IPS DF 4.7 (cell line): ENCODE measurements at regions not wholly inside any gene's neighbourhood (a gene's known extent, or its start where the extent isn't known, plus 50 kb on each side); places are given as distances from the start of the nearest gene placed in this dataset.

ENCODE experiments used
- DNase-seq: peaks from one replicate; pipeline ENCODE4 v3.0.0-alpha.2; 2013; ENCODE audit warnings: low spot score; ENCODE audit errors: extremely low read depth

DNA sequence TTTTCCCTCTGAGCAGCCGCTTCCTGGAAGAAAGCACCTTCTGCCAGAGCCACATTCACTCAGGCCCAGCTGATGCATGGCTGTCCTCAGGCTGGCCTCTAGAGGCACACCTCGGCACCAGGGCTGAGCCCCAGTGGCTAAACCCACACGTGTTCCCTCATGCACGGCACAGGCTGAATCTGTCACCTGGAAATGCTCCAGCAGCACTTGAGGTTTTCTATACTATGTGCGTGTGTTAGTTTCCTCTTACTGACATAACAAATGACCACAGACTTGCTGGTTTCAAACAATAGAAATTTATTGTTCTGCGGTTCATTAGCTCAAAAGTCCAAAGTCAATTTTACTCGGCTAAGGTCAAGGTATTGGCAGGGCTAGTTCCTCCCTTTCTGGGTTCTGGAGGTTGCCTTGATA is 141.4 kb downstream of the LRRC70 start:
- peak; percentile 22 for DNase-seq

DNA sequence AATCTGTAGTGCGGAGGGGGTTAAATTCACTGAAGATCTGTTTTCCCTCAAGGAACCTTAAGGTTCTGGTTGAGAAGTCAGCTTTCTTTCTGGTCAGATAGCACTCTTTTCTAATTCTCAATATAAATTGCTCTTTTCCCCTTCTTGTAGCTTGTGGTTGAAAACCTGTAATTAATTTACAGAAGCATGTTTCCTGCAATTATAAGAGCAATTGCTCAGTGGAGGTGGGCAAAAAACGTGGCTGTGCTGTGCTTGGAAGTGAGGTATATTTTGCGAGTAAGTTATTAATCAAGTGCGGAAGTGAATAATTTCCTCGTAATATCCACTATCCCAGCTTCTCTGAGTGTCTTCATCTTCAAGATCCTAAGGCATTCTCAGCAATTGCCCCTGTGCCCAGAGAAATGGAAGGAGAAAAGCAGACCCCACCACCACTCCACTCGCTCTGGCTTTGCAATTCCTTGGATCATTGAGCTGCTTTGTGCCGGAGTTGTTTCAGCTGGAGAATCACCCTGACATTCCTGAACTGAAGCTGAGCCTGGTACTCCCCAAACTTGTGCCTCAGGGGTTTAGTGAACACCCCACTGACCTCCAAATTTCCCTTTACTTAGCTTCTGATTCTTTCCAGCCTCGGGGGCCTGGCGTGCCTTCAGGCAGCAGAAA is 140.6 kb downstream of the LRRC70 start:
- no peak for DNase-seq

DNA sequence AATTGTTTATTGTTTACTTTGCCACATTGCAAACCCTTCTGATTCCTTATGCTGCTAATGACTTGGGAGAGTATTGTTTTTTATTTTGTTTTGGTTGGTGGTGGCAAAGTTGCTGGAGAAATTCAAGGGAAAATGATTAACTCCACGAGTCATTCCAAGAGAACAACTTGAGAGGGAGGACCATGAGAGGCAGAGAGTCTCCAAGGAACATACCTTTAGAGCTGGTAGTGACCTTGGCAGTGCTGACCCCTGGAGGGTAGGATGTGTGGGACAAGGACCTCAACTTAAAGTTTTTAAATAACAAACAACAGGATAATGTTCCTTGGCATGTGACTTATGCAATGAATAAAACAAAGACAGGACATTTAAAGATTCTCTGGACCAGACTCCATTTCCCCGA is 139.7 kb downstream of the LRRC70 start:
- DNase-seq = peak; percentile 33

DNA sequence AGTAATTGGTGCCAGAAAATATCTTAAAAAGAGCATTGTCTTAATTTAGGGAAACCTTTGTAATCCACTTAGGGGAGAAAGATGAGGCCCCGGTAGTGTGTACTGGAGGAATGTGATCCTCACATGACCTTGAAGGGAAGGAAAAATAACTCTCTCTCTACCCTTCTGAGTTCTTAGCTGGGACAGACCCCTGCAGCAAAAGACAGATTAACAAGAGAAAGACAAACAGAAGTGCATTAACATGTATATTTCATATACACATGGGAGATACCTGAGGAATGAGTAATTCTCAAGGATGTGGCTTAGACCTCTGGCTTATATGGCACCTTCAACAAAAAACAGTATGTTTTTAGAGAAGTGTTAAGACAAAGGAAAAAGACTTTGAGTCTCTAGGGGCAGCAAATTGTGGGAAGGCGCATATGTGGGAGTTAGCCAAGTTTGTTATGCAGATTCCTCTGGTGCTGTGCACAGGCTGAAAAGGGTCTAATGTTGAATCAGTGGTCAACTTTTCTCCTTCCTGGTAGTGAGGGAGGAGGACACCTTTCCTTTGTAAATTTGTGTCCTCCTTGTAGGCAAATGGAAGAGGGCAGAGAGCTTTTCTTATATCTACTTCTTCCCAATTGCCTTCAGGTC is 138.8 kb downstream of the LRRC70 start:
- peak; percentile 11 for DNase-seq

DNA sequence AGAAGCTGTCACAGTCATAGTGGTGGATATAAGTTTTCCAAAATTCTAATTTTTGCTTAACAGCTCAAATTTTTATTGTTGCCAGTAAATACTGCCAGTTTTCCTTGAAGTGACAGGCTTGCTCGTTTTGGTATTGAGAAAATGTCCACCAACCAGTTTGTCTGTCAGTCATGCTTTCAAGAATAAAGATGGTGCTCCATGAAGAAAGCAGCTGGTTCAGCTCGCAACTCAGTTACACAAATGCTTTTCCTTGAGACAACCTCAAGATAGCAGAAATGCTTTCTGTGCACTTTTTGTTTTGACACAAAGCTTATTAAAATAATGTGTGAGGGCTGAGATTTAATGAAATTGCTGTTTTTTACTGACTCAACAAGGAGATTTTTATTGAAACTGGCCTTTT is 135.7 kb downstream of the LRRC70 start:
- no peak for DNase-seq

DNA sequence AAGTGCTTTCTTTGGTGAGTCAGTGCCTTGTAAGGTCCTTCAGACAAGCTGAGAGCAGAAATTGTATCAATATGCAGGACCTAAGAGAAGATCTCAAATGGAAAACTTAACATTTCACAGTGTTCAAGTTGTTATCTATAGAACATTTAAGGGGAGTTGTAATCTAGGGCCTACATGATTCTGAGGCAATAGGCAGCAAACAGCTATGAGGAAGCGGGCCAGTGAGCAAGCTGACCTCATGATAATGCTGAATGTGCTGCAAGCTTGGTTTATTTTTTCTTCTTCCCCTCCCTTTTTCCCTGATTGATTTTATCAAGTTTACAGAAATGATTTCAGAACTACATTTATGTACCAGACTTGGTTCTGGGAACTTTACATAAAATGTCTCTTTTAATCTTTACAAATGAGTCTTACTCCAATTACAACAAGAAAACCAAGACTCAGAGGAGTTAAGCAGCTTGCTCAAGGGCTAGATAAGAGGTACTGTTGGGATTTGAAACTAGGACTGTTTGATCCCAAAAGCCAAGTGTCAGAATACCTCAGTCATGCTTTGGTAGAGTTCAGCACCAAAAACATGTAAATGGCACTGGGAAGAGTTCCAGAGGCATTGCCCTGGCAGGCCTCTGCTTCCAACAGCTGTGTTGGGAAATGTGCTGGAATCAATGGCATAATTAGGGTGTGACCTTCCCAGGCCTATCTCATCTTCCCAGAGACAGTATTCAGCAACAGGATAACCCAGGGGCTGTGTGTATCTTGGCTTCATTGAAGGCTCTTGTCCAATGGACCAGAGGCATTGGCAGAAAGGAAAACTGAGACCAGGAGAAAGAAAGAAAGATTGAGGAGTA is 130.1 kb downstream of the LRRC70 start:
- no peak for DNase-seq

DNA sequence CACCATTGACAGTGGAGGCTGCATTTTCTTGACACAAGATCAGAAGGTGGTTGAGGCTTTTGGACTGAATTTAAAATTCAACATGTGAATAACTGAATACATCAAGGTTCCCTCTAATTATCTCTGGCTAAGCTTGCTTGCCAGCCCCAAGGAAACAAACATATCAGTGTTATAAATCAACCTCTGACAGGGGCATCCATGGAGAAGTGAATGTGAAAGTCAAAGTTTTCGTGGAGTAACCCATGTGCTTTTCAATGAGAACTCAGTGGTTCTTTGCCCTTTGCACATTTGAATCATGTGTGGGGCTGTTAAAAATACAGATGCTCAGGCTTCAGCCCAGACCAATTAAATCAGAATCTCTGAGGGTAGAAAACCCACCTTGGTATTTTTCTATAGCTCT is 128.9 kb downstream of the LRRC70 start:
- DNase-seq = no peak

DNA sequence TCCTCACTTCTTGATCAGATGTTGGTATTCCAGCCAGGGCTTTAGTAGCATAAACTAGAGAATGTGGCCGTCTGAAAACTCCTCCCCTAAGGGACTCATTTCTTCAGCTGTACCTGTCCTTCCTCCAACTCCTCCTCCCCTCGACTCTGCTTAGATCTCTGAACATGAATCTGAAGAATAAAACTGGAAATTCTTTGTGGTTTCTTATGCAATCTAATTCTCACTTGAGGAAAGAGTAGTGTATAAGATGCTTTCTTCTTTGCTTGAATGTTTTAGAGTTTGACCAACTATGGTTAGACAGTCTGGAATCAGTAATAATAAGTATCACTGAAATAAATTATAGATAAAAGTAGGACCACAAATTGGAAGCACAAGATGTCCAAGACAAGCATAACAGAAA is 128.5 kb downstream of the LRRC70 start:
- no peak for DNase-seq

DNA sequence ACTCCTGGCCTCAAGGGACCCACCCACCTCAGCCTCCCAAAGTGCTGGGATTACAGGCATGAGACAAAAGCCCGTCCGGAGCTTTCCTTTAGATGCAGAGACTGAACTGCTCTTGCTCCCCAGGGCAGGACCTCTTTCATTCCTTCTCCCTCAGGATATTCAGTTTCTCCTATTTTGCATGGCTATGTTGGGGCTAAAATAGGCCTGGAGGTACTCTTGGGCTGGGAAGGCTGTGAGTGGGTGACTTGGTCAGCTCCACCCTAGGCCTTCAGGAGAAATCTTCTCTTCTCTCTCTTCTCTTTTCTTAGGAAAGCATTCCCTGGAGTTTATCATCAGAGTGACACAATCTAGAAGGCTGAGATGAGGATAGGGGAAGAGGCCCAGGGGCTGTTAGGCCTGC is 126.4 kb downstream of the LRRC70 start:
- no peak for DNase-seq

DNA sequence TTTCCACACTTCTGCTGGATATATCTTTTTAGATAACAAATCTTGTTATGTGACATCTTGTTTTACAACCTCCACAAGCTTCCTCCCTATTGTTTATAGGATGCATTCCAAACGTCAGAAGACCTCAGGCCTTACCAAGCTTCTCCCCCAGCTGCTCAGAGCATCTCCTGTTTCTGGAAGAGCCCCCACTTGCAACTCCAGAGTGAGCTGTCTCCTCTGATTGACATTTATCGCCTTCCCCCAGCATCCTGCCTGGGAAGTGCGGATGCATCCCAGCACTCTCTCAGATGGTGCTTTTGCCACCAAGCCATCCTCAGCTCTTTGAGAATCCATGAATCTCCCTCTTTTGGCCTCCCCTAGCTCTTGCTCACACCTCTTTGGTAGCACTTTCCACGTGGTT is 123.5 kb downstream of the LRRC70 start:
- no peak for DNase-seq

DNA sequence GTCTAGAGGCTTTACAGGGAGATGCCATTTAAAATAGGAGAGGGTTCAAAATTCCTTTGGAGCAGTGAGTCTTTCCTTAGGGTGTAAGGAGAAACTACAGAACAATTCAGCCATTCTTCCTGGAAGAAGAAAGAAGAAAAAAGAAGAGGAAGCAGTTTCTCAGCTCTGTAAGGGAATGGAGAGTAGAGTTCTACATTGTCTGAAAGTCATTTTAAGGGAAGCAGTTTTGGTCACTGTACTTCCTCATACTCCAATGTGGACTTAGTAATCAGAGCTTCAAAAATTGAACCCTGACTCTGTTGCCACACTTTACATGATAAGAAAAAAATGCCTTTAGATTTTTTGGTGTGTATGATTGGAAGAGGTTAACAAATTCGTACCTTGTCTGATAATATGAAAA is 122.4 kb downstream of the LRRC70 start:
- DNase-seq = no peak

DNA sequence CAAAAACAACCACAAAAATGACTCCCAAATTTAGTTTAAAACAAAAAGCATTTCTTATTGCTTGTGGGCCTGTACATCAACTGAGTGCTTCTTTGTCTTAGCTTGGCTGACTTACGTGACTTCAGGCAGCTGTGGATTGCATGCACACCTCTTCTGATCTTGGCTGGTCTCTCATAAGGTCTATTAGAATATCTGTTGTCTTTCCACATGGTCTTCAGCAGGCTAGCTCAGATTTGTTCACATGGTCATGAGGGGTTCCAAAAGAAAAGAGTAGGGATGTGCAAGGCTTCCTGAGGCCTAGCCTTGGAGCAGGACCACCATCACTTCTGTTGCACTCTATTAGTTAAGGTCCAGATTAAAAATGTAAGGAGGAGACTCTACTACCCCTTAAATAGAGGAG is 120.1 kb downstream of the LRRC70 start:
- DNase-seq = no peak

DNA sequence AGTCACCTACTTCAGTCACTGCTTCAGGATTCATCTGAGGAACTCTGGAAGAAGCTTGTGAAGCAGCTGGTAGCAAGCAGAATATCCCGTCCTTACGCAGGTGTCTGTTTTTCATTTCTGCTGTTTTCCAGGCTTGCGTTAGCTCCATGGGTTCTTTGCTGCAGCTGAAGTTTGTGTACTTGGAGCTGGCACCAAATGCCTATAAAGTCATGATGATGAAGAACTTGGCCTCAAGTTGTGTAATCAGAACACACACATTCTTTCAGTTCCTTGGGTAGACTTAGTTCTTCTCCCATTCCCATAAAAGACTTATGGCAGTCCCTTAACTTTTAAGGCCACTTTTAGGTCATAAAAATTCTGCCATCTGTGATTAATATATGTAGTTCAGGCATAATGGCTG is 116.7 kb downstream of the LRRC70 start:
- DNase-seq = no peak

DNA sequence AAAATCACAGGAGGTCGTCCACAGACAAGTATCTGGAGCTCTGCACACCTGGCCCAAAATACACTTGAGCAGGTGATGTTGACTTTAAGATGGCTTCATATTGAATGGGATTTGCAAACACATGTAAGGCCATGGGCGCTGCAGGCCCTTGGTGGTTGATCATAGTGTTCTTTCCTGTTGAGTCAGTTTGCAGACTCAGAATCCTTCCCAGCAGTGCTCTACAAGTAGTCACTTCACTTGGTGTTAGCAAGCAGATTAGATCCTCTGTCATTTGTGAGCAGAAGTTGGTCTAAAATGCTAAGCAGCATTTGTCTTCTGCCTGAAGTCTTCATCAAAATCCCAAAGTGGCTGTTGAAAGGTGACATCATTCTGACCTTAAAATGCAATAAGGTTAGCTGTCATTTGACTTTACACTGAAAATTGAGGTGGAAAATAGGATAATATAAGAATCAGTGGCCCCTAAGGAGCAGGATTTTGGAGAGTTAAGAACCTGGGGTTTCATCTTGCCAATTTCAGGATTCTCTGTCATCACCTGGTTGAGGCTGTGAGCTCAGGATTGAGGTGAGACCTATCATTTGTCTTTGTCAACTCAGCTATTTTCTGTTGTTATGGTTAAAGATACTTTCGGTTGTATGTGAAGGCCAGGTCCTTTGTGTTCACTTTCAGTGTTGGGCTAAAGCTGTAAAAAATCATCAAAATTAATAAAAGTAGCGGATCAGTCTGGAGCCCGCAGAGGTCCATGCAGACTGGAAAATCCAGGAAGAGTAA is 114.5 kb downstream of the LRRC70 start:
- no peak for DNase-seq

DNA sequence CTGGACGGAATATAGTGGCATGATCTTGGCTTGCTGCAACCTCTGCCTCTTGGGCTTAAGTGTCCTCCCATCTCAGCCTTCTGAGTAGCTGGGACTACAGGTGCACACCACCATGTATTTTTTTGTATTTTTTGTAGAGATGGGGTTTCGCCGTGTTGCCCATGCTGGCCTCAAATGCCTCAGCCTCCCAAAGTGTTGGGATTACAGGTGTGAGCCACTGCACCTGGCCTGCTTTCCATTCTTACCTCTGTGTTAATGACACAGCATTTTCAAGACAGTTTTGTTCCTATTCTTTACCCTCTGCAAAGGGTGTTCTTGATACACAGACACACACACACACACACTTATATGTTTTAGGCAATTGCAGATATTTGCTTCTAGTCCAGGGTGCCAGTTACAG is 113.3 kb downstream of the LRRC70 start:
- DNase-seq = no peak

DNA sequence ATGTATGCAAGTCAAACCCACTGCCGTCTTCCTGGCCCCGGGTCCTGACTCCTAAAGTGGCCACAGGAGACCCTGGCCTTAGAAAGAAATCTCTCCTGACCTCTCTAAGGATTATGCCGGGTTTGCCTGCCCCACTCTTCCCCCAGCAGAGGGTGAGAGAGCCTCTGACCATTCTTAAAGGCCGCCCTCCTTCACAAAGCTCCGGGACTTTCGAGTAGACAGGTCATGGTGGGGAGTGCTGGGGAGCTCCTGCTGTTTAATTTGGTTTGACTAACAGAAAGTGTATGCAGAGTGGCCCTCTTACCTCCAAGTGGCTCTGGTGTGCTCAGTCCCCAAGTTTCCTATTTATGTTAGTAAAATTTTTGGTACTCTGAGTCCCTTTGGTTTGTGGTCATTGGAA is 111.8 kb downstream of the LRRC70 start:
- DNase-seq = no peak

DNA sequence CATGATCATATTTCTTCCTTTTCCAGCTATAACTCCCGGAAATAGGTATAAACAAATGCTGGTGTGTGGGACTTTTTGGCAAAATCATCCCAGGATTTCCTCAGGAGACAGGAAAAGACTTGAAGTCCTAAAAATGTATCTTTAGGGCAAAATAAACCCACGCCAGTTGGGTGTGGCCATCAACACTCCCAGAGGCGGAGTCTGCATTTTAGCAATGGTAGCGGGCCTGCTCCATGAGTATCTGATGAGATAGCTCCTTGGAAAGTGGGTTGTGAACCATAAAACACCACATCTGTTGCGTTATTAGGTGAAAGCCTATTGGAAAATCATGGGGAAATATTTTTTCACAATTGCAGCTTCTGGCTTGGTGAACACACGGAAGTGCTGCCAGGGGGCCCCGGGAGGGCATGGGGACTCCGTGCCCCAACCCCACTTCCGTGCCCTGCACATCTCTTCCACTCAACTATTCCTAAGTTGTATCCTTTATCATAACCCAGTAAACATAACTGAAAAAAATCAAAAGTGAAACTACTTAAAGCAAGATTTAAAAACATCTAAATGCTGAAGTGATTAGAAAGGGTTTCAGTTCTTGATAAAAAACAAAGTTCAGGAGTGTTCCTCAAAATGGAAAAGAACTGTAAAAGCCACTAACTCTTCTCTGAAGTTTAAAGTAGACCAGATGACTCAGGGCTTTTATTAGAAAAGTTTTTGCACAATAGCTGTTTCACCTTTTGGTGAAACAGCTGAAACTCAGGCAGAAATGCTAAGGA is 111.2 kb downstream of the LRRC70 start:
- DNase-seq = no peak

DNA sequence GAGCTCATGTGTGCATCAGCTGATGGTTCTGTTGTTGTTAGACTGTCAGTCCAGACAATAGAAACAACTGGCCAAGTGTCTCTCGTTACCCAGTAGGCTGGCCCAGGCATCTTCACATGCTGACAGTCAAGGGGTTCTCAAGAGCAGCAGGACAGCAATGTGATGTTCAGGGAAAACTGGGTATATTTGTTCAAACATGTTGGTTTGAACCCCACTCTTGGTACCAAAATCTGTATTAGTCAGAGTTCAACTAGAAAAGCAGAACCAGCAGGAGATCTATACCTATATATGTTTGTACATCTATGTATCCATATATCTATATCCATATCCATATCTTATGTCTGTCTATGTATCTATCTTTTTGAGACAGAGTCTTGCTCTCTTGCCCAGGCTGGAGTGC is 108.1 kb downstream of the LRRC70 start:
- DNase-seq = no peak

DNA sequence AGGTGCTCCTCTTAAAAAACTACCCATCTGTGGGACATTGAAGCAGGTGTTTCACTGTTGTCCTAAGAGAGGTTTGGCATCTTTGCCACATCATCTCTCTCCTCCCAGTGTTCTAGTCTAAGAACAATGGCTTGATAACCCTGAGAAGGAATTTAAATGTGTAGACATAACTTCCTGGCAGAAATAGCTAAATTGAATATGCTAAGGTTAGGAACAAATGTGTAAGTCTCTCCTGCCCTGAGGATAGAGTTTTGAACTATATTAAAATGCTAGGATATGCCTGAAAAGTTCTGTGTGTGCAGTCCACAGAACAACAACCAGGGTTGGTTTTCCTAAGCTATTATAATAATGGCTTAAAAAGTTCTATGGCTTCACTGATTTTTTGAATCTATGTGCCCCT is 106.6 kb downstream of the LRRC70 start:
- DNase-seq = no peak

DNA sequence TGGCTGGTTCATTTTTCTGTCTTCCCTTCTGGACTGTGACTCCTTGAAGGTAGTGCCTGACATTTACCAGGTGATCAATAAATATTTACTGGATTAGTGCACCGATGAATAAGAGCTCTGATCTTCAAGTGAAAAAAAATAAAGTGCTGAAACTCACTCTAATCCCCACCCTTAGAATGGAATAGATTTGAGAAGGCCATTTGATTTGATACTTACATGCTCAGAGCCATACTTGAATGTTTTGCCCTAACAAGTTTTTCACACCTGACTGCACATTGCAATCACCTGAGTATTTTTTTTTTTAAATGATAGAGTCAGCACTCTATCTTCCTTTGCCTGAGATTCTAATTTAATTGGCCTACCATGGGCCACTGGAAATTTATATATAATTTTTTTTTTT is 105.7 kb downstream of the LRRC70 start:
- no peak for DNase-seq

DNA sequence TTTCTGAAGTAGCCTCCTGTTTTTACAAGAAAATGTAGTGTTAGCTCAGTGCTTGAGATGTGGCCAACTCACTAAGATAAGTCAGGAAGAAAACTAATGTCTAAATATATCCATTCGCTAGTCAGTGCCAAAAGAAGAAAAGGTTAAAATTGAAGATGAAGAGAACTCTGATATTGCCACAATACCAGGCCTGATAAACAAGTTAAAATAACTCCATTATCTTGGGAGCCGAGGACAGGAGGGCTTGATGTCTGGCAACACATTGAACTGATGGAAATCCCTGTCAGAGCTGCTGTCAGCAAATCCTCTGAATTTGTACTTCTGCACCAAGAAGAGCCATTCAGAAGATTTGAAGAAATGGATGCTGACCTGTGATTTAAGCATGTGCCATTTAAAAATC is 103.4 kb downstream of the LRRC70 start:
- no peak for DNase-seq
